ENCODE measurements at regions not wholly inside any gene's neighbourhood (a gene's known extent, or its start where the extent isn't known, plus 50 kb on each side); places are given as distances from the start of the nearest gene placed in this dataset.
"Not testable (repeated sequence)": the region's sequence is repeated elsewhere in the genome, so short reads cannot be mapped to it uniquely, and the experiment has no call there.

DNA sequence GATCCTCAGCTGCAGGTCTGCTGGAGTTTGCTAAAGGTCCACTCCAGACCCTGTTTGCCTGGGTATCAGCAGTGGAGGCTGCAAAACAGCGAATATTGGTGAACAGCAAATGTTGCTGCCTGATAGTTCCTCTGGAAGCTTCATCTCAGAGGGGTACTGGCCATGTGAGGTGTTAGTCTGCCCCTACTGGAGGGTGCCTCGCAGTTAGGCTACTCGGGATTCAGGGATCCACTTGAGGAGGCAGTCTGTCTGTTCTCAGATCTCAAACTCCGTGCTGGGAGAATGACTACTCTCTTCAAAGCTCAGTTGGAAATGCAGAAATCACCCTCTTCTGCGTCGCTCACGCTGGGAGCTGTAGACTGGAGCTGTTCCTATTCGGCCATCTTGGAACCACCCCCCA lies 362.7 kb downstream of the ACTR3B start:
- TF ChIP-seq, protein P1, sequence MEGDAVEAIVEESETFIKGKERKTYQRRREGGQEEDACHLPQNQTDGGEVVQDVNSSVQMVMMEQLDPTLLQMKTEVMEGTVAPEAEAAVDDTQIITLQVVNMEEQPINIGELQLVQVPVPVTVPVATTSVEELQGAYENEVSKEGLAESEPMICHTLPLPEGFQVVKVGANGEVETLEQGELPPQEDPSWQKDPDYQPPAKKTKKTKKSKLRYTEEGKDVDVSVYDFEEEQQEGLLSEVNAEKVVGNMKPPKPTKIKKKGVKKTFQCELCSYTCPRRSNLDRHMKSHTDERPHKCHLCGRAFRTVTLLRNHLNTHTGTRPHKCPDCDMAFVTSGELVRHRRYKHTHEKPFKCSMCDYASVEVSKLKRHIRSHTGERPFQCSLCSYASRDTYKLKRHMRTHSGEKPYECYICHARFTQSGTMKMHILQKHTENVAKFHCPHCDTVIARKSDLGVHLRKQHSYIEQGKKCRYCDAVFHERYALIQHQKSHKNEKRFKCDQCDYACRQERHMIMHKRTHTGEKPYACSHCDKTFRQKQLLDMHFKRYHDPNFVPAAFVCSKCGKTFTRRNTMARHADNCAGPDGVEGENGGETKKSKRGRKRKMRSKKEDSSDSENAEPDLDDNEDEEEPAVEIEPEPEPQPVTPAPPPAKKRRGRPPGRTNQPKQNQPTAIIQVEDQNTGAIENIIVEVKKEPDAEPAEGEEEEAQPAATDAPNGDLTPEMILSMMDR (IDR thresholded peaks at IDR 0.05) = not testable (repeated sequence)
- not testable (repeated sequence) for TF ChIP-seq POLR2A (IDR thresholded peaks at IDR 0.05)

All from Peyer's patch (tissue), 4 donors.